HFFc6 (cell line): ENCODE measurements at regions not wholly inside any gene's neighbourhood (a gene's known extent, or its start where the extent isn't known, plus 50 kb on each side); places are given as distances from the start of the nearest gene placed in this dataset.
"Not testable (repeated sequence)": the region's sequence is repeated elsewhere in the genome, so short reads cannot be mapped to it uniquely, and the experiment has no call there.

Experiments used
- DNase-seq: peaks from one replicate; pipeline ENCODE4 v3.0.0-alpha.2; 2018
- H3K27ac Mint-ChIP-seq: 2 replicates; pipeline ENCODE4 v1.8.0; 2020; ENCODE audit warnings: mild to moderate bottlenecking, mixed read lengths
- H3K27me3 Mint-ChIP-seq: 2 replicates; pipeline ENCODE4 v1.8.0; 2021; ENCODE audit warnings: mild to moderate bottlenecking, moderate library complexity, mixed read lengths; ENCODE audit not compliant: insufficient read depth
- H3K36me3 Mint-ChIP-seq: 2 replicates; pipeline ENCODE4 v1.8.0; 2021; ENCODE audit warnings: low read depth, mixed read lengths
- H3K4me1 Mint-ChIP-seq: 2 replicates; pipeline ENCODE4 v1.8.0; 2020; ENCODE audit warnings: low read depth, mixed read lengths
- H3K4me3 Mint-ChIP-seq: 2 replicates; pipeline ENCODE4 v1.8.0; 2020; ENCODE audit warnings: mild to moderate bottlenecking, moderate library complexity, mixed read lengths
- H3K9me3 Mint-ChIP-seq: 2 replicates; pipeline ENCODE4 v1.8.0; 2020; ENCODE audit warnings: mild to moderate bottlenecking, mixed read lengths
- CTCF ChIP-seq: fragments of 200-600 bp; sonication (generic); IDR thresholded peaks from 2 replicates; pipeline ENCODE4 v1.5.0; 2021; ENCODE audit warnings: antibody characterized with exemption, mild to moderate bottlenecking

GRCh38 chr20:40880063-40880728 is 148.4 kb upstream of the TOP1 start:
- Mint-ChIP-seq H3K27ac (no peak overlapping the region), H3K4me1 (no peaks in the 10 kb centered on the region), H3K4me3 (no peak overlapping the region), H3K9me3 (peaks cover 4% of the 10 kb centered on the region; the same call in 1 of the 2 replicates), H3K36me3 (no peaks in the 10 kb centered on the region), H3K27me3 (peaks cover 7% of the 10 kb centered on the region)
- no peak for DNase-seq
- TF ChIP-seq CTCF, result no peak

GRCh38 chr20:40880729-40881109 is 147.9 kb upstream of the TOP1 start:
- Mint-ChIP-seq H3K4me3 (no peak overlapping the region), H3K9me3 (peaks cover 4% of the 10 kb centered on the region; the same call in 1 of the 2 replicates)
- no peak for TF ChIP-seq CTCF

GRCh38 chr20:40882152-40882551 is 146.5 kb upstream of the TOP1 start:
- H3K9me3 Mint-ChIP-seq, result peaks cover 4% of the 10 kb centered on the region; the same call in 1 of the 2 replicates
- DNase-seq, result no peak
- H3K27me3 Mint-ChIP-seq, result peaks cover 12% of the 10 kb centered on the region
- no peaks in the 10 kb centered on the region for H3K4me1 Mint-ChIP-seq
- no peak overlapping the region for H3K27ac Mint-ChIP-seq
- no peaks in the 10 kb centered on the region for H3K36me3 Mint-ChIP-seq
- H3K4me3 Mint-ChIP-seq, result no peak overlapping the region
- TF ChIP-seq CTCF, result no peak

More at GRCh38 chr20:40880729-40881109, 147.9 kb upstream of the TOP1 start:
- DNase-seq, result no peak
- Mint-ChIP-seq H3K36me3 (no peaks in the 10 kb centered on the region), H3K27ac (no peak overlapping the region), H3K4me1 (no peaks in the 10 kb centered on the region), H3K27me3 (peaks cover 11% of the 10 kb centered on the region)

- Mint-ChIP-seq H3K27me3 (peaks cover 12% of the 10 kb centered on the region), H3K4me3 (no peak overlapping the region), H3K9me3 (peaks cover 4% of the 10 kb centered on the region; the same call in 1 of the 2 replicates), H3K4me1 (no peaks in the 10 kb centered on the region), H3K27ac (no peak overlapping the region), H3K36me3 (no peaks in the 10 kb centered on the region)
- no peak for TF ChIP-seq CTCF
- DNase-seq, result no peak
Measured at GRCh38 chr20:40883097-40883496, 145.5 kb upstream of the TOP1 start.

- Mint-ChIP-seq H3K36me3 (no peaks in the 10 kb centered on the region), H3K27me3 (peaks cover 15% of the 10 kb centered on the region), H3K9me3 (no peaks in the 10 kb centered on the region), H3K4me1 (no peaks in the 10 kb centered on the region), H3K27ac (no peak overlapping the region), H3K4me3 (no peak overlapping the region)
- TF ChIP-seq CTCF, result no peak
- DNase-seq, result no peak
Measured at GRCh38 chr20:40887105-40887504, 141.5 kb upstream of the TOP1 start.

- H3K27me3 Mint-ChIP-seq, result peaks cover 12% of the 10 kb centered on the region
Measured at GRCh38 chr20:40889266-40889665, 139.4 kb upstream of the TOP1 start.

More at GRCh38 chr20:40889266-40889665, 139.4 kb upstream of the TOP1 start:
- H3K9me3 Mint-ChIP-seq, DNase-seq, H3K4me1 Mint-ChIP-seq, H3K4me3 Mint-ChIP-seq, H3K36me3 Mint-ChIP-seq, H3K27ac Mint-ChIP-seq: not testable (repeated sequence)
